Caco-2 (cell line): ENCODE measurements at regions not wholly inside any gene's neighbourhood (a gene's known extent, or its start where the extent isn't known, plus 50 kb on each side); places are given as distances from the start of the nearest gene placed in this dataset.

Experiments used
- BruUV-seq: library from RNA; stranded (reverse); fragments of 400-500 nt; replicated peaks from 2 replicates; lab custom pipeline; 2021; lab: Mats Ljungman, UMichigan
- CTCF ChIA-PET: fragments of 300-600 bp; sonication (Branson Sonifier 250); formaldehyde crosslinking; loops from one replicate; lab custom pipeline; 2022; ENCODE audit warnings: antibody characterized with exemption; lab: Charles Lee
- POLR2A ChIA-PET: fragments of 300-600 bp; sonication (Branson Sonifier 250); formaldehyde crosslinking; loops from one replicate; lab custom pipeline; 2022; ENCODE audit warnings: antibody characterized with exemption; lab: Charles Lee
- DNase-seq, 2 experiments: peaks; one replicate each; pipeline versions ENCODE4 v3.0.0 to v3.0.0-alpha.2; 2020 to 2022
- H3K27me3 ChIP-seq: replicated peaks from 2 replicates; pipeline ENCODE4 v1.6.0; 2011; ENCODE audit warnings: low read length; ENCODE audit not compliant: control insufficient read depth, insufficient read depth
- H3K36me3 ChIP-seq: 2 replicates; pipeline ENCODE4 v1.5.1; 2011; ENCODE audit warnings: low read length; ENCODE audit not compliant: control insufficient read depth, insufficient read depth
- H3K4me1 ChIP-seq: fragments of 250-450 bp; sonication (Bioruptor Pico); 2 replicates; pipeline ENCODE4 v1.5.1; 2020; ENCODE audit warnings: mild to moderate bottlenecking
- H3K4me3 ChIP-seq: 2 replicates; pipeline ENCODE4 v1.5.1; 2011; ENCODE audit warnings: low read depth, mild to moderate bottlenecking, control low read depth, low read length
- H3K9me3 ChIP-seq: fragments of 250-450 bp; sonication (Bioruptor Pico); 2 replicates; pipeline ENCODE4 v1.5.1; 2020; ENCODE audit warnings: mild to moderate bottlenecking, moderate library complexity
- H3K27ac Mint-ChIP-seq: one replicate; pipeline ENCODE4 v1.8.0; 2022; ENCODE audit warnings: mixed read lengths; ENCODE audit not compliant: unreplicated experiment
- H3K27me3 Mint-ChIP-seq: one replicate; pipeline ENCODE4 v1.8.0; 2022; ENCODE audit warnings: mixed read lengths; ENCODE audit not compliant: insufficient read depth, unreplicated experiment
- H3K36me3 Mint-ChIP-seq: one replicate; pipeline ENCODE4 v1.8.0; 2022; ENCODE audit warnings: mild to moderate bottlenecking, mixed read lengths; ENCODE audit not compliant: insufficient read depth, unreplicated experiment
- H3K4me1 Mint-ChIP-seq: one replicate; pipeline ENCODE4 v1.8.0; 2022; ENCODE audit warnings: low read depth, mixed read lengths; ENCODE audit not compliant: unreplicated experiment
- H3K4me3 Mint-ChIP-seq: one replicate; pipeline ENCODE4 v1.8.0; 2022; ENCODE audit warnings: mild to moderate bottlenecking, moderate library complexity, mixed read lengths; ENCODE audit not compliant: unreplicated experiment
- H3K9me3 Mint-ChIP-seq: one replicate; pipeline ENCODE4 v1.8.0; 2022; ENCODE audit warnings: mixed read lengths; ENCODE audit not compliant: unreplicated experiment
- CTCF ChIP-seq, 2 experiments: fragments of 200-600 bp in 1 of 2; IDR thresholded peaks; 1 replicate in 1 of 2; 2 replicates in 1 of 2; pipeline versions ENCODE4 v1.5.1 to v1.8.0; 2011 to 2022; ENCODE audit warnings: antibody characterized with exemption in 1 of 2, control low read depth in 1 of 2, inconsistent platforms in 1 of 2, low read depth in 1 of 2, low read length in 1 of 2, mild to moderate bottlenecking in 1 of 2, moderate library complexity in 1 of 2; ENCODE audit not compliant: insufficient read depth in 1 of 2, severe bottlenecking in 1 of 2, unreplicated experiment in 1 of 2
- intact Hi-C: fragments of 100-400 bp; cut with micrococcal nuclease; formaldehyde crosslinking; loops from one replicate; pipeline ENCODE4 v1.10.0; 2022; ENCODE audit not compliant: unreplicated experiment

DNA sequence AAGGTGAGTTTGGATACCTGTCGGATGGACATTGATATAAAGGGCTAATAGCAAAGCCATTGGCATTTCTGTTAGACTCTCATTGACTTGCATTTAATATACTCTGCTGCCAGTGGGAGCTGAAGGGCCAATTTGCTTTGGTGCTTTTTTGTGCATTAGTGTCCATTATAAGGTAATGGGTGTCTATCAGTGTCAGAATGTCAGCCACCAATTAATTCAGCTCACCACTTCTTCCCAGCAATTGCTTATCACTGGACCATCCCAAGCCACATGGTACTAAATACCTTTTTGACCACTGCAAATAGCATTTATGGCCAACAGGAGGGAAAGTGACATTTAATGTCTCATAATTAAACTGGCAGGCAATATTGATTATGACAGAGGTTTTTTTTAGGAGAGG lies 317.8 kb downstream of the TEX29 start:
- no peak overlapping the region for H3K4me3 ChIP-seq
- H3K9me3 ChIP-seq = no peaks in the 10 kb centered on the region
- H3K4me1 Mint-ChIP-seq = no peaks in the 10 kb centered on the region
- no peaks in the 10 kb centered on the region; the same call in 1 of the 2 replicates for H3K27me3 ChIP-seq
- H3K27ac Mint-ChIP-seq = no peak overlapping the region
- BruUV-seq = no TSS peak
- intact Hi-C loops = no loop called here
- no peak for TF ChIP-seq CTCF (IDR thresholded peaks at IDR 0.05; ENCODE audit: insufficient read depth in 1 of 2, low read depth in 1 of 2, low read length in 1 of 2, severe bottlenecking in 1 of 2, unreplicated experiment in 1 of 2)
- ChIA-PET POLR2A (no interaction called here), CTCF (no interaction called here)
- no peak overlapping the region for H3K4me3 Mint-ChIP-seq
- H3K36me3 ChIP-seq = no peaks in the 10 kb centered on the region
- DNase-seq = no peak
- H3K36me3 Mint-ChIP-seq = no peaks in the 10 kb centered on the region
- H3K9me3 Mint-ChIP-seq = no peaks in the 10 kb centered on the region
- peaks cover 29% of the 10 kb centered on the region for H3K27me3 Mint-ChIP-seq
- no peaks in the 10 kb centered on the region for H3K4me1 ChIP-seq

GRCh38 chr13:111639196-111639705 lies 318.8 kb downstream of the TEX29 start:
- POLR2A ChIA-PET = no interaction called here
- H3K9me3 Mint-ChIP-seq = no peaks in the 10 kb centered on the region
- BruUV-seq = no TSS peak
- peaks cover 27% of the 10 kb centered on the region for H3K27me3 Mint-ChIP-seq
- no peaks in the 10 kb centered on the region for H3K36me3 Mint-ChIP-seq
- CTCF ChIA-PET = no interaction called here
- H3K4me3 ChIP-seq = no peak overlapping the region
- no peak for DNase-seq
- intact Hi-C loops = no loop called here
- H3K4me1 ChIP-seq = no peaks in the 10 kb centered on the region
- no peaks in the 10 kb centered on the region for H3K36me3 ChIP-seq
- no peaks in the 10 kb centered on the region for H3K9me3 ChIP-seq
- H3K4me1 Mint-ChIP-seq = no peaks in the 10 kb centered on the region
- H3K4me3 Mint-ChIP-seq = no peak overlapping the region
- no peak for TF ChIP-seq CTCF (IDR thresholded peaks at IDR 0.05; ENCODE audit: insufficient read depth in 1 of 2, low read depth in 1 of 2, low read length in 1 of 2, severe bottlenecking in 1 of 2, unreplicated experiment in 1 of 2)
- H3K27me3 ChIP-seq = no peaks in the 10 kb centered on the region; the same call in none of the 2 replicates
- no peak overlapping the region for H3K27ac Mint-ChIP-seq

GRCh38 chr13:111640006-111640405 lies 319.6 kb downstream of the TEX29 start:
- H3K27ac Mint-ChIP-seq = no peak overlapping the region
- H3K9me3 Mint-ChIP-seq = no peaks in the 10 kb centered on the region
- intact Hi-C loops = no loop called here
- H3K27me3 ChIP-seq = no peaks in the 10 kb centered on the region; the same call in none of the 2 replicates
- no TSS peak for BruUV-seq
- POLR2A ChIA-PET = no interaction called here
- DNase-seq = no peak
- H3K4me1 Mint-ChIP-seq = no peaks in the 10 kb centered on the region
- no peaks in the 10 kb centered on the region for H3K36me3 Mint-ChIP-seq
- peaks cover 25% of the 10 kb centered on the region for H3K27me3 Mint-ChIP-seq
- no peak for TF ChIP-seq CTCF (IDR thresholded peaks at IDR 0.05; ENCODE audit: insufficient read depth in 1 of 2, low read depth in 1 of 2, low read length in 1 of 2, severe bottlenecking in 1 of 2, unreplicated experiment in 1 of 2)
- H3K4me3 ChIP-seq = no peak overlapping the region
- no peaks in the 10 kb centered on the region for H3K36me3 ChIP-seq
- CTCF ChIA-PET = no interaction called here
- no peaks in the 10 kb centered on the region for H3K4me1 ChIP-seq
- H3K9me3 ChIP-seq = no peaks in the 10 kb centered on the region
- H3K4me3 Mint-ChIP-seq = no peak overlapping the region
